Body of pancreas (tissue), 4 donors: ENCODE measurements at regions not wholly inside any gene's neighbourhood (a gene's known extent, or its start where the extent isn't known, plus 50 kb on each side); places are given as distances from the start of the nearest gene placed in this dataset.
"Not testable (repeated sequence)": the region's sequence is repeated elsewhere in the genome, so short reads cannot be mapped to it uniquely, and the experiment has no call there.

ENCODE experiments used
- CTCF ChIP-seq, 7 experiments: fragments of 450-650 bp in 4 of 7; fragments of 200-600 bp in 3 of 7; sonication (generic) in 3 of 7; IDR thresholded peaks; one replicate each; pipeline ENCODE4 v1.5.1; 2016 to 2019; ENCODE audit warnings: antibody characterized with exemption in 7 of 7
- POLR2A ChIP-seq, 3 donors: fragments of 450-650 bp; IDR thresholded peaks; one replicate each; pipeline ENCODE4 v1.6.1; 2016; ENCODE audit warnings: antibody characterized with exemption in 3 of 3, mild to moderate bottlenecking in 2 of 3

GRCh38 chr7:56370208-56370872, 254.1 kb upstream of the NUPR2 start:
- TF ChIP-seq CTCF, POLR2A (IDR thresholded peaks at IDR 0.05): not testable (repeated sequence)
